T-helper 2 cell treated with Interferon-gamma antibody and Interleukin-4, amounts not matched to agents 100 ng/mL and 5 ng/mL, for 36 hours (primary cell): ENCODE measurements at regions not wholly inside any gene's neighbourhood (a gene's known extent, or its start where the extent isn't known, plus 50 kb on each side); places are given as distances from the start of the nearest gene placed in this dataset.

ENCODE experiments used
- intact Hi-C: fragments of 100-400 bp; cut with micrococcal nuclease; formaldehyde crosslinking; loops from one replicate; pipeline ENCODE4 v1.15.1; 2023

GRCh38 chr11:103530257-103530656 lies 421.0 kb downstream of the DYNC2H1 start:
- intact Hi-C loops, result no loop called here

GRCh38 chr11:103532133-103532788 lies 423.0 kb downstream of the DYNC2H1 start:
- intact Hi-C loops, result no loop called here

- intact Hi-C loops, result no loop called here
These were observed 425.0 kb downstream of the DYNC2H1 start for GRCh38 chr11:103534191-103534590.

GRCh38 chr11:103534959-103535358 lies 425.7 kb downstream of the DYNC2H1 start:
- intact Hi-C loops, result no loop called here

- intact Hi-C loops, result no loop called here
These were observed 427.1 kb downstream of the DYNC2H1 start for GRCh38 chr11:103536335-103536722.

- intact Hi-C loops, result loop anchor here (1.0 kb wide), 1 partner anchor 212 kb away; no protein-coding TSS in a partner anchor
These were observed 428.8 kb downstream of the DYNC2H1 start for GRCh38 chr11:103537904-103538502.

- intact Hi-C loops, result no loop called here
These were observed 429.9 kb downstream of the DYNC2H1 start for GRCh38 chr11:103539166-103539565.

- intact Hi-C loops, result no loop called here
These were observed 432.1 kb downstream of the DYNC2H1 start for GRCh38 chr11:103541186-103541795.

GRCh38 chr11:103542851-103543250 lies 433.6 kb downstream of the DYNC2H1 start:
- intact Hi-C loops, result no loop called here

DNA sequence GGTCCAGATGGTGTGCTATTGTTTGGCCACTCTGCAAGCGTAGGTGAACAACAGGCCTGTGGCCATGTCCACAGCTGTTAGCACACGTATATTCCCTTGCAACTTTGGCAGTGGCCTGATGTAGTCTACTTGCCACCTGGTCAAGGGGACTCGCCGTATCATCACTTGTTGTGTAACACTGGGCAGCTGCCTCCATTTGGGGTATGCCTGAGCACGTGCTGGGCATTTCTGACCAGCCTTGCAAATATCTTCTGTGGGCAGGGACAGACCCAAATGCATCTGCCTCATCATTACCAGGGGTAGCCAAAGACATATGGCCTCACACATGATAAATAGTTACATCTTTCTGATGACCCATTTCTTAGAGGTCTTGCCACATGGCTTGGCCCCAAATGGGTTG lies 434.2 kb downstream of the DYNC2H1 start:
- intact Hi-C loops, result no loop called here

DNA sequence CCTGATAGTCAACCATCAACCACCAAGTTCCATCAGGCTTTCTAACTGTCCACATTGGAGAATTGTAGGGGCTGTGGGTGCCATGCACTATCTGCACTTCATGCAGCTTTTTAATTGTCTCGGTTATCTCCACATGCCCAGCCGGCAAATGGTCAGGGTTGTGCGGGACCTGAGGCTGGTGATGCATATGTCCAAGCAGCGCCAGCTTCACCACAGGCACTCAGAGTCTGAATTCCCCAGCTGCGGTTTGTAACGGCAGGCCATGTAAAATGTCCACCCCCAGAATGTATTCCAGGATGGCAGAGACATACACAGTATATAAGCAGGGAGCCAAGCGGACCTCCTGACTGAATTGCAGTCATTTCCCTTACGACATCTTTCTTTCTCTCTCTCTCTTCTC lies 435.6 kb downstream of the DYNC2H1 start:
- intact Hi-C loops, result no loop called here

DNA sequence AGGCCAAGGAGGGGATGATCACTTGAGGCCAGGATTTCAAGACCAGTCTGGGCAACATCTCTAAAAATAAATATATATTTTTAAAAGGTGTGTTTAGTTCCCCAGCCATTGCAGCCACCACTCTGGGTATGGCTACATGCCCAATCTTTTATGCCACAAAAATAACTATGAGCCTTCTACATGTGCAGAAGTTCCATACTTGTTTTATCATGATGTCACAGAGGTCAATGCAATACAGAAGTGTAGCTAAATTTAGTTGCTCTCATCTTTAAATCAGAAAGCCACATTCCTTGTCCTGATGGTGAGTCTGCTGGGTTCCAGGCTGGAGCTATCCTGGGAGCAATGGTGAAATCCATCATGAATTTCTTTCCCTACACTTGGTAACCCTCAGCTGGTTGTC lies 436.3 kb downstream of the DYNC2H1 start:
- intact Hi-C loops, result no loop called here

DNA sequence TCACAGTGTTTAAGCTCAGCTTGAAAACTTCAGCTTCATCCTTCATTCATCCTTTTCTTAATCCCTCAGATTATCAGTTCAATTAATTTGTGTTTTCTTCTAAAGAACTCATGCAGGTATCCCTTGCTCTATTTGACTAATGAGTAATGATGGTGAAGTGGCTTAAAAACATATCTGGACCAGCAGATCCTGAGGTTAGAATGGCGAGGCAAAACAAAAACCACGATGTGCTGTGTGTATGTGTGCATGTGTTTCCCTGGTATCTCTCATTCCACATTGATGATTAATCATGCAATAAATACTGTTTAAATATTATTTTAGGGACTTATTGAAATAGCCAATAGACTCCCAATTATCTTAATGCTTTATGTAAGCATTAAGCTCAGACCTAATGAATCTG lies 437.0 kb downstream of the DYNC2H1 start:
- intact Hi-C loops, result no loop called here

DNA sequence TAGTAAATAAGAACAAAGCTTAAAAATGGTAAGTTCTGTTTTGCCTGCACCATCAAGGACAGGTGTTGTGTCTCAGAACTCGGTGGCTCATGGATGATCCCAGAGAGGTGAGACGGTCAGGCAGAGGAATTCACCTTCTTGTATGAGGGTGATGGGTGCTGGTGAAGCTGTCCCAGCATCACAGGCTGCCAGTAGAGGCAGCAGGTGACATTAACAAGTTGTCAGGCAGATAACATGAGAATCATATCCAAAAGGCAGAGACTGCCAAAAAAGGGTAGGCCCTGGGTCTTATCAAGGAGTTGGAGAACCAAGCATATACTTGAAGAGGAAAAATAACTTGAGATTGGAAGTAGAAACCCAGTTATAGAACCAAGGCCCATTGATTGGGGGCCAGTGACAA lies 437.8 kb downstream of the DYNC2H1 start:
- intact Hi-C loops, result no loop called here

- intact Hi-C loops, result no loop called here
These were observed 438.5 kb downstream of the DYNC2H1 start for GRCh38 chr11:103547691-103548090.

- intact Hi-C loops, result no loop called here
These were observed 439.6 kb downstream of the DYNC2H1 start for GRCh38 chr11:103548838-103549237.

GRCh38 chr11:103550811-103551210 lies 441.6 kb downstream of the DYNC2H1 start:
- intact Hi-C loops, result no loop called here

GRCh38 chr11:103552086-103552485 lies 442.9 kb downstream of the DYNC2H1 start:
- intact Hi-C loops, result no loop called here

DNA sequence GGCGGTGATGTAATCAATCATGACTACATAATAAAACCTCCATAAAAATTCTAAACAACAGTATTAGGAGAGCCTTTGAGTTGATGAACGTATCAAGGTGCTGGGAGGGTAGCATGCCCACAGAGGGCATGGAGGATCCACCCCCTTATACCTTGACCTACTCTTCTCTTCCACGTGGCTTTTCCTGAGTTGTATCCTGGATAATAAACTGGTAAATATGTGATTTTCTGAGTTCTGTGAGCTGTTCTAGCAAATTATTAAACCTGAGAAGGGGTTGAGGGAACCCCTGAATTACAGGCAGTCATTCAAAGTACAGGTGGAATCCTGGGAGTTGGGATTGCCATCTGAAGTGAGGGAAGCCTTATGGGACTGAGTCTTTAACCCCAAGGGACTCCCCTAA lies 446.9 kb downstream of the DYNC2H1 start:
- intact Hi-C loops, result no loop called here

- intact Hi-C loops, result no loop called here
These were observed 456.9 kb downstream of the DYNC2H1 start for GRCh38 chr11:103566116-103566515.

GRCh38 chr11:103581760-103582159 lies 454.7 kb upstream of the DDI1 start:
- intact Hi-C loops, result no loop called here

GRCh38 chr11:103582351-103582909 lies 454.0 kb upstream of the DDI1 start:
- intact Hi-C loops, result no loop called here

GRCh38 chr11:103584021-103584420 lies 452.4 kb upstream of the DDI1 start:
- intact Hi-C loops, result no loop called here
